ENCODE measurements at regions not wholly inside any gene's neighbourhood (a gene's known extent, or its start where the extent isn't known, plus 50 kb on each side); places are given as distances from the start of the nearest gene placed in this dataset.

DNA sequence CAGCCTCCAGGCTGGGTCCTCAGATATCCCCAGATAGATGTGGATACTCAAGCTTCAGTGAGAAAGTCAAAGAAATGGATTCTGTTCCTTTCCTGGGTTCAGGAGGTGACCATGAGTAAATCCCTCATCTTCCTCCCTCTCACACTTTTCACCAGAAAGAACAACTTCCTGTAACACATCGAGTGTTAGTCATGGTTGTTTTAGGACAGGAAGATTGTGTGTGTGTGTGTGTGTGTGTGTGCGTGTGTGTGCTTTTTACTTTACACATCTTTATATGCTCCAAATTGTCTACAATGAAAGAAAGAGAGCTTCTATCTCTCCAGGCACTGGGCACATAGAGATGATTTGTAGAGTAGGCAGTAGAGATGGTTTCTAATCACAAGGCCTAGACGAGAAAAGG lies 139.9 kb downstream of the TBXT start (continued):
- TF ChIP-seq RAD21 (IDR thresholded peaks at IDR 0.05): no peak
- TF ChIP-seq, protein P1, sequence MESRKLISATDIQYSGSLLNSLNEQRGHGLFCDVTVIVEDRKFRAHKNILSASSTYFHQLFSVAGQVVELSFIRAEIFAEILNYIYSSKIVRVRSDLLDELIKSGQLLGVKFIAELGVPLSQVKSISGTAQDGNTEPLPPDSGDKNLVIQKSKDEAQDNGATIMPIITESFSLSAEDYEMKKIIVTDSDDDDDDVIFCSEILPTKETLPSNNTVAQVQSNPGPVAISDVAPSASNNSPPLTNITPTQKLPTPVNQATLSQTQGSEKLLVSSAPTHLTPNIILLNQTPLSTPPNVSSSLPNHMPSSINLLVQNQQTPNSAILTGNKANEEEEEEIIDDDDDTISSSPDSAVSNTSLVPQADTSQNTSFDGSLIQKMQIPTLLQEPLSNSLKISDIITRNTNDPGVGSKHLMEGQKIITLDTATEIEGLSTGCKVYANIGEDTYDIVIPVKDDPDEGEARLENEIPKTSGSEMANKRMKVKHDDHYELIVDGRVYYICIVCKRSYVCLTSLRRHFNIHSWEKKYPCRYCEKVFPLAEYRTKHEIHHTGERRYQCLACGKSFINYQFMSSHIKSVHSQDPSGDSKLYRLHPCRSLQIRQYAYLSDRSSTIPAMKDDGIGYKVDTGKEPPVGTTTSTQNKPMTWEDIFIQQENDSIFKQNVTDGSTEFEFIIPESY (IDR thresholded peaks at IDR 0.05): no peak

DNA sequence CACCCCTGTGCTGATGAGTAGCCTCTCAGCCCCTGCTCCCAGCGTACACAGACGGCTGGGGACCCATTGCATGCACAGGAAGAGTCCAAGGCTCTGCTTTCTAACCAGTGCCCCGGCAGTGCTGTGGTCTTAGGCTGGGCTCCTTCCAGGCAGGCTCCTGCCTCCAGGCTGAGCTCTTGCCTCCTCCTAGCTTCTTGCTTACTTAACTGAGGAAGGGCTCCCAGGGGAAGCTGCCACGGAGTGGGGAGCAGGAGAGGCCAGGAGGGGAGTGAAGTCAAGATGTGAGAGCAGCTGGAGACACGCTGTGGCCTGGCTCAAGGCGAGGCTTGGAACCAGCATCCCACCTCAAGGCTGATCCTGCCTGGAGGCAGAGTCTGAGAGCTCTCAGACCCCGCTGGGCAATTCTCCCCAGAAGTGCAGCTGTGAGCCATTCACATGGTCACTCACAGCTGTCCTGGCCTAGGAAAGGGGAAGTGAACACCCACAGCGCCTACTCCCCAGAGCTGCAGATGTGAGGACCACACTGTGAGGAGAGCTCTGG lies 141.0 kb downstream of the TBXT start:
- Histone ChIP-seq H3K36me3 (ENCODE audit: control insufficient read depth in 4 of 4, insufficient read depth in 3 of 4, low read depth in 1 of 4, low read length in 3 of 4) (no peaks in the 10 kb centered on the region), H3K27ac (ENCODE audit: low read depth in 1 of 2, low read length in 2 of 2) (no peak overlapping the region), H3K9me3 (ENCODE audit: control insufficient read depth in 4 of 4, low read length in 3 of 4) (no peaks in the 10 kb centered on the region), H3K27me3 (ENCODE audit: control insufficient read depth in 4 of 4, insufficient read depth in 4 of 4, low read length in 3 of 4) (no peaks in the 10 kb centered on the region), H3K4me3 (ENCODE audit: low read depth in 1 of 3, low read length in 3 of 3) (no peak overlapping the region), H3K4me1 (ENCODE audit: control insufficient read depth in 4 of 4, insufficient read depth in 4 of 4, low read length in 3 of 4) (no peaks in the 10 kb centered on the region), H3K9ac (ENCODE audit: low read depth in 1 of 2, low read length in 2 of 2) (no peak overlapping the region)
- TF ChIP-seq FOXA2 (IDR thresholded peaks at IDR 0.05): no peak
- no peak for TF ChIP-seq HNF4G (IDR thresholded peaks at IDR 0.05)
- TF ChIP-seq YY1 (IDR thresholded peaks at IDR 0.05): no peak
- TF ChIP-seq CTCF (IDR thresholded peaks at IDR 0.05; ENCODE audit: low read depth, low read length, missing input control): no peak
- TF ChIP-seq EGR1 (IDR thresholded peaks at IDR 0.05; ENCODE audit: low read depth in 2 of 2): no peak
- no peak for TF ChIP-seq HNF4A (conservative IDR thresholded peaks at IDR 0.05)
- no peak for TF ChIP-seq GABPA (IDR thresholded peaks at IDR 0.05 in 1 of 2, conservative IDR thresholded peaks at IDR 0.05 in 1 of 2)
- DNase-seq (ENCODE audit: low spot score): no peak
- 72% methylated on average over 8 of the region's 8 CpGs for WGBS

DNA sequence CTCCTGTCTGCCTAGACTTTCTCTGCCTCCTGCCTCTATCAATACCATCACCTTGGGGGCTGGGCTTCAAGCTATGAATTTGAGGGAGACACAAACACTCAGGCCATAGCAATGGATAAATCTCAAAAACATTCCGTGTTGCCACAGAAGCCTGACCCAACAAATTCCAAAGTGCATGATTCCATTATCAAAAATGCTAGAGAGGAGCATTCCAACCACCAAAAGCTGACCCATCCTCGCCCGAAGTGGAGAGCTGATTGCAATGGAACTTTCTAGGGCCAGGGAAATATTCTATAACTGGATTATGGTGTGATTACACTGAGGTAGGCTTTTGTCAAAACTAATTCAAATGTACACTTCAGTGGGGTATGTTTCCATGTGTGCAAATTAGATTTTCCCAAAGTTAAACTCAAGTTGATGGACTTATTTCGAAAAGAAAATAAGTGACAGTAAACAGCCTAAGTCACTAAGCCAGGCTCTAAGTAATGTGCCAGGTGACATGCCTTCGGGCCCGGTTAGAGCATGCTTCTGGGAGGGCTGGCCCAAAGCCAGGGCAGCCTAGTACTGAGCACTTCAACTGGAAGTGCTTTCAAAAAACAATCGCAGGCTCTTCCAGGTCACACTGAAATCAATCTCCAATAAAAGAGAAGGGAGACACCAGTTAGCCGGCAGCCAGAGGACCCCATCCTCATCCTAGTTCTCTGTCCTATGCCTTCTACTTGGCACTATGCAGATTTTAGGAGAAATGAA lies 142.3 kb downstream of the TBXT start:
- TF ChIP-seq CTCF (IDR thresholded peaks at IDR 0.05; ENCODE audit: low read depth, low read length, missing input control) (no peak), YY1 (IDR thresholded peaks at IDR 0.05) (no peak), NR2F2 (IDR thresholded peaks at IDR 0.05) (no peak), FOXA2 (IDR thresholded peaks at IDR 0.05) (no peak), REST (IDR thresholded peaks at IDR 0.05) (no peak), HNF4G (IDR thresholded peaks at IDR 0.05) (no peak), TAF1 (conservative IDR thresholded peaks at IDR 0.05) (no peak), RXRA (IDR thresholded peaks at IDR 0.05) (no peak), EGR1 (IDR thresholded peaks at IDR 0.05; ENCODE audit: low read depth in 2 of 2) (no peak), SP1 (IDR thresholded peaks at IDR 0.05) (no peak)
- no peak for DNase-seq (ENCODE audit: low spot score)

More for the DNA sequence above, 142.3 kb downstream of the TBXT start:
- H3K4me3 ChIP-seq (ENCODE audit: low read depth in 1 of 3, low read length in 3 of 3): no peak overlapping the region
- H3K9me3 ChIP-seq (ENCODE audit: control insufficient read depth in 4 of 4, low read length in 3 of 4): no peaks in the 10 kb centered on the region
- H3K36me3 ChIP-seq (ENCODE audit: control insufficient read depth in 4 of 4, insufficient read depth in 3 of 4, low read depth in 1 of 4, low read length in 3 of 4): no peaks in the 10 kb centered on the region
- H3K4me1 ChIP-seq (ENCODE audit: control insufficient read depth in 4 of 4, insufficient read depth in 4 of 4, low read length in 3 of 4): no peaks in the 10 kb centered on the region
- WGBS: 78% methylated on average over 8 of the region's 8 CpGs
- H3K27me3 ChIP-seq (ENCODE audit: control insufficient read depth in 4 of 4, insufficient read depth in 4 of 4, low read length in 3 of 4): no peaks in the 10 kb centered on the region
- no peak overlapping the region for H3K27ac ChIP-seq (ENCODE audit: low read depth in 1 of 2, low read length in 2 of 2)
- no peak overlapping the region for H3K9ac ChIP-seq (ENCODE audit: low read depth in 1 of 2, low read length in 2 of 2)
